GM12875 (cell line): ENCODE measurements at regions not wholly inside any gene's neighbourhood (a gene's known extent, or its start where the extent isn't known, plus 50 kb on each side); places are given as distances from the start of the nearest gene placed in this dataset.

Source experiments
- H3K4me3 ChIP-seq: one replicate; pipeline ENCODE4 v1.5.1; 2011; ENCODE audit warnings: low read depth, low read length, control low read depth
- TF ChIP-seq, protein P1 (sequence below): IDR thresholded peaks from 2 replicates; pipeline ENCODE4 v1.5.1; 2011; ENCODE audit warnings: low read depth, mild to moderate bottlenecking, control low read depth, inconsistent platforms, low read length, moderate library complexity, borderline replicate concordance; ENCODE audit not compliant: insufficient read depth

DNA sequence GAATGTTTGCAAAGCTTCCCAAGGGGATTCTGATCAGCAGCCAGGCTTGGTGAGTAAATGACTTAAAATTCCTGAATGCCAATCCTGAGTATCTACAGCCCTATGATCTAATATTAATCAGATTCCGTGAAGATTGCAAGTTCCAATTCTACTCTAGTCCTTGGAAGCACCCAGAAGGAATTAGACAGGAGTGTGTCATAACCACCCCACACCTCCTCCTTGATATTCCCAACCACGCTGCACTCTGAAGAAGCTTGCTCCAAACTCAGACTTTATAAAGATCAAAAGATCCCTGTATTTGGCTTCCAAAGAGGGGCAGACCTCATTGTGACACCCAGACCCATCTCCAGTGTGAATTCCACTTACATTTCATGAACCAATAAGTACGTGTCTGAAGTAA lies 306.0 kb downstream of the BCL11B start:
- TF ChIP-seq, protein P1, sequence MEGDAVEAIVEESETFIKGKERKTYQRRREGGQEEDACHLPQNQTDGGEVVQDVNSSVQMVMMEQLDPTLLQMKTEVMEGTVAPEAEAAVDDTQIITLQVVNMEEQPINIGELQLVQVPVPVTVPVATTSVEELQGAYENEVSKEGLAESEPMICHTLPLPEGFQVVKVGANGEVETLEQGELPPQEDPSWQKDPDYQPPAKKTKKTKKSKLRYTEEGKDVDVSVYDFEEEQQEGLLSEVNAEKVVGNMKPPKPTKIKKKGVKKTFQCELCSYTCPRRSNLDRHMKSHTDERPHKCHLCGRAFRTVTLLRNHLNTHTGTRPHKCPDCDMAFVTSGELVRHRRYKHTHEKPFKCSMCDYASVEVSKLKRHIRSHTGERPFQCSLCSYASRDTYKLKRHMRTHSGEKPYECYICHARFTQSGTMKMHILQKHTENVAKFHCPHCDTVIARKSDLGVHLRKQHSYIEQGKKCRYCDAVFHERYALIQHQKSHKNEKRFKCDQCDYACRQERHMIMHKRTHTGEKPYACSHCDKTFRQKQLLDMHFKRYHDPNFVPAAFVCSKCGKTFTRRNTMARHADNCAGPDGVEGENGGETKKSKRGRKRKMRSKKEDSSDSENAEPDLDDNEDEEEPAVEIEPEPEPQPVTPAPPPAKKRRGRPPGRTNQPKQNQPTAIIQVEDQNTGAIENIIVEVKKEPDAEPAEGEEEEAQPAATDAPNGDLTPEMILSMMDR = no peak
- no peak overlapping the region for H3K4me3 ChIP-seq

DNA sequence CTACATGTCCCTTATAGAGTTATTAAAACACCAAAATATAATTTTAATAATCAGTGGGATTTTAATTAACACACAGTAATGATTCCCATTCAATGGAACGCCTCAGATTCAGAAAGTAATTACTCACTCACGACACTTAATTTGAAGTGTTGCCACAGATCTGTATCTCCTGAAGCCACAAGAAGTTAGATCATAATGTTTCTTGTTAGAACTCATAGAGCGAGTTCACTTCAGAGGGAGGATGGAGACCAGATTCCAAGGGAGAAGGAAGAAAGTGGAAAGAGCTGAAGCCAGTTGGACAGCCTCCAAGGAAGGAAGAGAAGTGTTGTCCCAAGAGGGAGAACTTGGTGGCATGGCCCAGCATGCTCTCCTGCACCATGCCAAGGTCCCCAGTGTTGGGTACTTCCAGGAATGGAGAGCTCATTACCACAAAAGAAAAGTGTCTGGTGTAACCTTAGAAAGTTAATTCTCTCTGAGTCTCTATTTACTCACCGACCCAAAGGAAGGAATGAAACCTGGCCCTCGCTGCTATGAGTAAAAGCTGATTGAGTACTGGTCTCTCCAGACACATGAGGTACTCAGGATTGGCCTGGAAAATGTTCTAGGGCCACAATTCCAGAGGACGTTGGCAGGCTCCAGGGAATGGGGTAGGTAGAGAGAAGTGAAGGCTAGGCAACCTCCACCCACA lies 305.4 kb downstream of the BCL11B start:
- TF ChIP-seq, protein P1 = no peak
- no peak overlapping the region for H3K4me3 ChIP-seq

DNA sequence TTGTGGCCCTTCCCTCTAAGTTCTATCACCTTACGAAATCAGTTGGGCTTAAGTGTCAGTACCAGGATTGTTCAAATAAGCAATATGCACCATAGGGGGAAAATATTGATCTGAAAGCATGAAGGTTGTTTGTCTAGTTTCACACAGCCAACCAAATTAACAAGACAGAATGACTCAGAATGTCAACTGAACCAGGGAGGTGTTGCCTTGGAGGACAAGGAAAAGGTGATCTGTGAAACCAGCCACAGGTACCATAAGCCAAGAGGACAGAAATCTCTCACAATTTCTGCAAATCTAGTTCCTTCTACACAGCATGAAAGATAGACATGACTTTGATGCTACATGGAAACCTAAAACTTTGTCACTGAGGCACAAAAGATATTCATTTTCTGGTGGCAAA lies 297.9 kb downstream of the BCL11B start:
- no peak overlapping the region for H3K4me3 ChIP-seq
- TF ChIP-seq, protein P1 = no peak

DNA sequence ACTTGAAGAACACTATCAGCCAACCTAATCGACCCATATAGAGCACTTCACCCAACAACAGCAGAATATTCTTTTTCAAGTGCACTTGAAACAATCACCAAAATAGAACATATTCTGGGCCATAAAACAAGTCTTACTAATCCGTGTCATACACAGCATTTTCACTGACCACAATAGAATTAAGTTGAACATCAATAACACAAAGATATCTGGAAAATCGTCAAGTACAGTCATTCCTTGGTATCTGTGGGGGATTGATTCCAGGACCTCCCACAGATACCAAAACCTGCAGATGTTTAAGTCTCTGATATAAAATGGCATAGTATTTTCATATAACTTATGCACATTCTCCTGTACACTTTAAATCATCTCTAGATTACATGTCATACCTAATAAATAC lies 295.7 kb downstream of the BCL11B start:
- TF ChIP-seq, protein P1 = no peak
- no peak overlapping the region for H3K4me3 ChIP-seq

DNA sequence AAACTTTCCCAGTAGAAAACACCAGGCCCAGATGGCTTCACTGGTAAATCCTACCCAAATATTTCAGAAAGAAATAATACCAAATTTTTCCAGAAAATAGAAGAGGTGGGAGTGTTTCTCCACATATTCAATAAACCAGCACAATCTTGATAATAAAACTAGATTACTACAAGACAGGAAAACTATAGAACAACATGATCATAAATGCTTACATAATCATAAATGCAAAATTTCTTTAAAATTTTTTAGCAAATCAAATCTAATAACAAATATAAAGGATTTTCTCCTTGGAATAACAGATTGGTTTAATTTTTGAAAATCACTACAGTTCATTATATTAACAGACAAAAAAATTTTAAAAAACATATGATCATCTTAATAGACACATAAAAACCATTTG lies 294.5 kb downstream of the BCL11B start:
- TF ChIP-seq, protein P1 = no peak
- H3K4me3 ChIP-seq = no peak overlapping the region

DNA sequence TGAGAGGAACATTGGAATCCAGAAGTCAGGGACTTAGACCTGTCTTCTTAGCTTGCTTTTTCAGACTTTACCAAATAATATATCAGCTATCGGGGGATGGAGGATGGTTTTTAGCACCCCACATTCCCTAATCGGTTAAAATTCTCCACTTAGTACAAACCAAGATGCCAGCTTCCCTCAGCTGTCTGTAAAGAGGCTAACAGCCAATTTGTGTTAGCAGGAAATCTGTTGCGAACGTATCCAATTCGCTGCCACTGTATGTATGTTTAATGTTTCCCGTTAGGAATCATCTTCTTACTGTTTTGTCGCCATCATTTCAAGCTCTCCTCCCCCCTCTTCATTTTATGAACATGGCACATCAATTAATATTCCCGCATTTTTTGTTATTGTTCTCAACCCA lies 289.0 kb downstream of the BCL11B start:
- H3K4me3 ChIP-seq = no peak overlapping the region
- TF ChIP-seq, protein P1 = no peak

DNA sequence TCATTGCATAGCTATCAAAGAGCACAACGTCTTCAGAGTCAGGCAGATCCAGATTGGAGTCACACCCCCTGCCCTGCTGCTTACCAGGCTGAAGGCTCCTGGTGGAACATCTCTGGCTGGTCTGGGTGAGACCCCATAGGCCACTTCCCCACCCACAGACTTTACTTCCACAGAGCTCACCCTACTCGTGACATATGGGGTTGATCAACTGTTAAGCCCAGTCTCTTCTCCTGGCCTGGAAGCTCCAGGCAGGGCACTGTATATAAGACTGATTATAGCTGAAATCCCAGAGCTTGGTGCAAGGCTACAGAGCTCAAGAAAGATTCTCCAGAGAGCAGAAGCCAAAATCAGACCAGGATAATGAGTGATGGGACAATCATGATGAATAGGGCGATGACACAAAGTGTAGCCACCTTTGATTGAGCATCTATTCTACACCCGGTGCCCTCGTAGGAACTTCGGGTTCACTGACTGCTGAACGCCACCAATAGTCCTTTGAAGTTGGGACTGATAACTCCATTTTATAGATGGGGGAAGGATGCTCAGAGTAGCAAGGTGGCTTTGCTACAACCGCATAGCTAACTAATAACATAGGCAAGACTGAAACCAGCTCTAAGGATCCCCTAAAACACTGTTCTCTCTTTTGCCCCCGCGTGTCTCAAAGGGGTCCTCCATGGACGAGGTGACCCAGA lies 287.8 kb downstream of the BCL11B start:
- TF ChIP-seq, protein P1 = no peak
- H3K4me3 ChIP-seq = no peak overlapping the region
